Gastroesophageal sphincter (tissue), 4 donors: ENCODE measurements at regions not wholly inside any gene's neighbourhood (a gene's known extent, or its start where the extent isn't known, plus 50 kb on each side); places are given as distances from the start of the nearest gene placed in this dataset.

Experiments
- ATAC-seq: fragments of 150-250 bp; one replicate; pipeline ENCODE4 v1.9.1; 2016; ENCODE audit warnings: mild to moderate bottlenecking, moderate library complexity
- H3K27ac ChIP-seq, 4 donors: fragments of 200-600 bp; sonication (generic) in 3 of 4; 1 replicate in 3 of 4; 2 replicates in 1 of 4; pipeline ENCODE4 v1.5.1; 2016 to 2019
- H3K27me3 ChIP-seq: fragments of 200-600 bp; sonication (generic); one replicate; pipeline ENCODE4 v1.5.1; 2019
- H3K36me3 ChIP-seq, 2 donors: fragments of 200-600 bp; sonication (generic); one replicate each; pipeline ENCODE4 v1.5.1; 2019; ENCODE audit warnings: control low read depth in 1 of 2
- H3K4me1 ChIP-seq, 3 donors: fragments of 200-600 bp; sonication (generic); 1 replicate in 2 of 3; 2 replicates in 1 of 3; pipeline ENCODE4 v1.5.1; 2016 to 2019; ENCODE audit warnings: control low read depth in 2 of 3
- H3K4me3 ChIP-seq, 2 donors: fragments of 200-600 bp; sonication (generic); one replicate each; pipeline ENCODE4 v1.5.1; 2019; ENCODE audit warnings: mild to moderate bottlenecking in 1 of 2, moderate library complexity in 1 of 2
- H3K9me3 ChIP-seq, 3 donors: fragments of 200-600 bp; sonication (generic); one replicate each; pipeline ENCODE4 v1.5.1; 2017 to 2019; ENCODE audit warnings: control low read depth in 2 of 3
- EP300 ChIP-seq: sonication (generic); formaldehyde crosslinking; IDR thresholded peaks from one replicate; pipeline ENCODE4 v1.6.1; 2017; ENCODE audit warnings: antibody characterized with exemption, mild to moderate bottlenecking
- POLR2A ChIP-seq, 2 donors: fragments of 450-650 bp; IDR thresholded peaks; one replicate each; pipeline ENCODE4 v1.6.1; 2017; ENCODE audit warnings: antibody characterized with exemption in 2 of 2, mild to moderate bottlenecking in 2 of 2, moderate library complexity in 1 of 2
- POLR2AphosphoS5 ChIP-seq: sonication (generic); formaldehyde crosslinking; IDR thresholded peaks from one replicate; pipeline ENCODE4 v1.6.1; 2017; ENCODE audit warnings: antibody characterized with exemption
- WGBS, 2 donors: methylation state at CpG; one replicate each; pipeline ENCODE4 v1.1.5; 2018; ENCODE audit warnings: low coverage in 1 of 2; 5-methylcytosine and 5-hydroxymethylcytosine counted together
- TF ChIP-seq, protein P1 (sequence below), 4 experiments: fragments of 200-600 bp in 2 of 4; fragments of 450-650 bp in 2 of 4; sonication (generic) in 1 of 4; IDR thresholded peaks; one replicate each; pipeline ENCODE4 v1.5.1; 2017 to 2019; ENCODE audit warnings: antibody characterized with exemption in 4 of 4, mild to moderate bottlenecking in 2 of 4, moderate library complexity in 2 of 4

- TF ChIP-seq POLR2AphosphoS5: peak; percentile 76
- no peak for TF ChIP-seq POLR2A (IDR thresholded peaks at IDR 0.05)
- no peak for TF ChIP-seq EP300
- Histone ChIP-seq H3K27me3 (no peaks in the 10 kb centered on the region), H3K9me3 (no peaks in the 10 kb centered on the region), H3K4me3 (no peak overlapping the region), H3K27ac (peak overlapping the region in 3 of 4 donors; percentile 75 to 79 (median 77)), H3K4me1 (peaks cover 0 to 45% (median 0%) of the 10 kb centered on the region in 3 donors), H3K36me3 (no peaks in the 10 kb centered on the region)
- WGBS, 2 donors: 9 to 46% methylated on average over 5 to 6 of the region's 6 CpGs
- ATAC-seq: peak; percentile 85
These were observed 107.9 kb upstream of the ATP10A start for GRCh38 chr15:25971053-25971452.

DNA sequence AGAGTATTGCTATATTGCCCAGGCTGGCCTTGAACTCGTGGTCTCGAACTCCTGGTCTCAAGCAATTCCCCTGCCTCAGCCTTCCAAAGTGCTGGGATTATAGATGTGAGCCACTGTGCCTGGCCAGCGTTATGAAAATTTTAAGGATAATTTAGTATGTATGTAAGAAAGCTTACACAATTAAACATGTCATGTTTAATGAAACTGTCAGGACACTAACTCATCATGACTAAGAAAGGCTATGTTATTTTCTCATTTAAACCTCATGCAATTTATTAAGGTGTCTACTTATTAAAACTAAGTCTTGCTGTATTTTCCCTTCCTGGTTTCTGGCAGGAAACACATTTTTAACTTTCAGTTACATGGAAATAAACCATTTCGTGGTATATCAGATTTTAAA, 106.8 kb upstream of the ATP10A start:
- Histone ChIP-seq H3K9me3 (no peaks in the 10 kb centered on the region), H3K4me3 (no peak overlapping the region), H3K27ac (peak overlapping the region; percentile 23 to 79 (median 76)), H3K27me3 (no peaks in the 10 kb centered on the region), H3K4me1 (peaks cover 0 to 33% (median 0%) of the 10 kb centered on the region in 3 donors), H3K36me3 (no peaks in the 10 kb centered on the region)
- ATAC-seq: no peak
- TF ChIP-seq, protein P1, sequence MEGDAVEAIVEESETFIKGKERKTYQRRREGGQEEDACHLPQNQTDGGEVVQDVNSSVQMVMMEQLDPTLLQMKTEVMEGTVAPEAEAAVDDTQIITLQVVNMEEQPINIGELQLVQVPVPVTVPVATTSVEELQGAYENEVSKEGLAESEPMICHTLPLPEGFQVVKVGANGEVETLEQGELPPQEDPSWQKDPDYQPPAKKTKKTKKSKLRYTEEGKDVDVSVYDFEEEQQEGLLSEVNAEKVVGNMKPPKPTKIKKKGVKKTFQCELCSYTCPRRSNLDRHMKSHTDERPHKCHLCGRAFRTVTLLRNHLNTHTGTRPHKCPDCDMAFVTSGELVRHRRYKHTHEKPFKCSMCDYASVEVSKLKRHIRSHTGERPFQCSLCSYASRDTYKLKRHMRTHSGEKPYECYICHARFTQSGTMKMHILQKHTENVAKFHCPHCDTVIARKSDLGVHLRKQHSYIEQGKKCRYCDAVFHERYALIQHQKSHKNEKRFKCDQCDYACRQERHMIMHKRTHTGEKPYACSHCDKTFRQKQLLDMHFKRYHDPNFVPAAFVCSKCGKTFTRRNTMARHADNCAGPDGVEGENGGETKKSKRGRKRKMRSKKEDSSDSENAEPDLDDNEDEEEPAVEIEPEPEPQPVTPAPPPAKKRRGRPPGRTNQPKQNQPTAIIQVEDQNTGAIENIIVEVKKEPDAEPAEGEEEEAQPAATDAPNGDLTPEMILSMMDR (IDR thresholded peaks at IDR 0.05): no peak
- peak; percentile 32 for TF ChIP-seq POLR2AphosphoS5
- 33 to 41% methylated on average over 4 of the region's 4 CpGs for WGBS, 2 donors

- Histone ChIP-seq H3K4me1 (peaks cover 0 to 25% (median 0%) of the 10 kb centered on the region in 3 donors), H3K4me3 (no peak overlapping the region), H3K27ac (peak overlapping the region in 2 of 4 donors; percentile 8 to 77), H3K36me3 (no peaks in the 10 kb centered on the region), H3K9me3 (no peaks in the 10 kb centered on the region), H3K27me3 (no peaks in the 10 kb centered on the region)
- no peak for TF ChIP-seq EP300
- TF ChIP-seq, protein P1 (IDR thresholded peaks at IDR 0.05): no peak
- no peak for TF ChIP-seq POLR2AphosphoS5
- no peak for TF ChIP-seq POLR2A (IDR thresholded peaks at IDR 0.05)
- 44 to 75% methylated on average over 2 to 3 of the region's 3 CpGs for WGBS, 2 donors
- ATAC-seq: no peak
These were observed 104.0 kb upstream of the ATP10A start for GRCh38 chr15:25967116-25967515.

- H3K27me3 ChIP-seq: no peaks in the 10 kb centered on the region
- no peak overlapping the region for H3K27ac ChIP-seq
- peaks cover 0 to 9% (median 0%) of the 10 kb centered on the region in 3 donors for H3K4me1 ChIP-seq
- 65% methylated on average over 4 of the region's 5 CpGs; no CpG with 5 or more reads in 1 of the 2 donors for WGBS, 2 donors
- no peaks in the 10 kb centered on the region for H3K9me3 ChIP-seq
- TF ChIP-seq EP300: no peak
- TF ChIP-seq POLR2A (IDR thresholded peaks at IDR 0.05): no peak
- TF ChIP-seq, protein P1 (IDR thresholded peaks at IDR 0.05): no peak
- no peak for TF ChIP-seq POLR2AphosphoS5
- no peak for ATAC-seq
- no peak overlapping the region for H3K4me3 ChIP-seq
- no peaks in the 10 kb centered on the region for H3K36me3 ChIP-seq
These were observed 102.2 kb upstream of the ATP10A start for GRCh38 chr15:25965326-25965725.

DNA sequence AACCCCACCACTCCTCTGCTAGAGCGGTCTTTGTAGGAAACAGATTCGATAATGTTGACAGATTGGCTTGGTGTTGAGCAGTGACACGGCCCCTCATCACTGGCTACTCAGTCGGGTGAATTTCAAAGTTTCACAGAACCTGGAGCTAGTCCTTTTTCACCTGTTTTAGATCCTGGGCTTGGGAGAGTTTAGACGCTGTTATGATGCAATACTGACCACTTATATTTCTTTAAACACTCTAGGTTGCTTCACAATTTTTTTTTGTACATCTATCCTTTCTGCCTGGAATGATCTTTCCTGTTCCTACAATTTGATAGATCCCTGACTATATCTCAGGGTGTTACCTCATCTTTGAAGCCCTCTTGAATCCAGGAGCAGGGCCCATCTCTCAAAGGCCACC, 97.1 kb upstream of the ATP10A start:
- H3K9me3 ChIP-seq: no peaks in the 10 kb centered on the region
- ATAC-seq: no peak
- H3K36me3 ChIP-seq: no peaks in the 10 kb centered on the region
- 89 to 90% methylated on average over 2 to 5 of the region's 5 CpGs for WGBS, 2 donors
- H3K4me1 ChIP-seq: no peaks in the 10 kb centered on the region
- H3K27ac ChIP-seq: no peak overlapping the region
- H3K27me3 ChIP-seq: no peaks in the 10 kb centered on the region
- H3K4me3 ChIP-seq: no peak overlapping the region
- no peak for TF ChIP-seq POLR2A (IDR thresholded peaks at IDR 0.05)
- no peak for TF ChIP-seq POLR2AphosphoS5
- no peak for TF ChIP-seq EP300
- TF ChIP-seq, protein P1 (IDR thresholded peaks at IDR 0.05): no peak
